Natural killer cell (primary cell): ENCODE measurements at regions not wholly inside any gene's neighbourhood (a gene's known extent, or its start where the extent isn't known, plus 50 kb on each side); places are given as distances from the start of the nearest gene placed in this dataset.

Experiments used
- ATAC-seq, 3 donors: fragments of 150-1000 bp in 2 of 3; fragments of 200-7000 bp in 1 of 3; cut with Tn5 transposase; 1 replicate in 1 of 3; 2 replicates in 2 of 3; pipeline ENCODE4 v1.10.0; 2021; ENCODE audit warnings: mild to moderate bottlenecking in 2 of 3, moderate library complexity in 2 of 3
- DNase-seq, 2 donors: peaks; one replicate each; pipeline versions ENCODE4 v3.0.0 to v3.0.0-alpha.2; 2013 to 2021; ENCODE audit warnings: mixed read lengths in 1 of 2
- H3K27ac ChIP-seq: one replicate; pipeline ENCODE4 v1.5.1; 2013; ENCODE audit warnings: mild to moderate bottlenecking, low read length
- H3K27me3 ChIP-seq: one replicate; pipeline ENCODE4 v1.6.1; 2013; ENCODE audit warnings: low read length; ENCODE audit not compliant: control insufficient read depth, insufficient read depth
- H3K36me3 ChIP-seq: one replicate; pipeline ENCODE4 v1.6.1; 2013; ENCODE audit warnings: low read length; ENCODE audit not compliant: control insufficient read depth, insufficient read depth
- H3K4me1 ChIP-seq: one replicate; pipeline ENCODE4 v1.6.1; 2013; ENCODE audit warnings: low read length; ENCODE audit not compliant: control insufficient read depth, insufficient read depth
- H3K4me3 ChIP-seq: one replicate; pipeline ENCODE4 v1.5.1; 2013; ENCODE audit warnings: low read length
- H3K9me3 ChIP-seq: one replicate; pipeline ENCODE4 v1.6.1; 2013; ENCODE audit warnings: low read length; ENCODE audit not compliant: control insufficient read depth, insufficient read depth
- H3K27ac Mint-ChIP-seq, 2 donors: one replicate each; pipeline ENCODE4 v1.8.0; 2022; ENCODE audit warnings: mild to moderate bottlenecking in 2 of 2, mixed read lengths in 2 of 2, moderate library complexity in 1 of 2
- H3K27me3 Mint-ChIP-seq, 2 donors: one replicate each; pipeline ENCODE4 v1.8.0; 2022; ENCODE audit warnings: low read depth in 2 of 2, mixed read lengths in 2 of 2
- H3K36me3 Mint-ChIP-seq: one replicate; pipeline ENCODE4 v1.8.0; 2022; ENCODE audit warnings: mixed read lengths
- H3K4me1 Mint-ChIP-seq, 2 donors: one replicate each; pipeline ENCODE4 v1.8.0; 2022; ENCODE audit warnings: mixed read lengths in 2 of 2
- H3K4me3 Mint-ChIP-seq: one replicate; pipeline ENCODE4 v1.8.0; 2022; ENCODE audit warnings: mild to moderate bottlenecking, moderate library complexity, mixed read lengths
- H3K9me3 Mint-ChIP-seq, 2 donors: one replicate each; pipeline ENCODE4 v1.8.0; 2022; ENCODE audit warnings: mixed read lengths in 2 of 2
- CTCF ChIP-seq: fragments of 200-600 bp; IDR thresholded peaks from one replicate; pipeline ENCODE4 v1.8.0; 2022; ENCODE audit warnings: antibody characterized with exemption
- WGBS: methylation state at CpG from one replicate; pipeline ENCODE4 v1.1.7; 2013; ENCODE audit warnings: missing lambda C conversion rate; ENCODE audit not compliant: insufficient coverage; 5-methylcytosine and 5-hydroxymethylcytosine counted together
- intact Hi-C: fragments of 100-400 bp; cut with micrococcal nuclease; formaldehyde crosslinking; loops from one replicate; pipeline ENCODE4 v1.14.2; 2022

GRCh38 chr7:153444641-153445040 is 607.6 kb upstream of the DPP6 start:
- H3K4me3 Mint-ChIP-seq = no peak overlapping the region
- ATAC-seq = no peak
- TF ChIP-seq CTCF = no peak

GRCh38 chr7:153445641-153446040 is 606.6 kb upstream of the DPP6 start:
- Histone ChIP-seq H3K27me3 (no peaks in the 10 kb centered on the region), H3K9me3 (no peaks in the 10 kb centered on the region), H3K4me3 (no peak overlapping the region), H3K36me3 (no peaks in the 10 kb centered on the region), H3K27ac (no peak overlapping the region), H3K4me1 (no peaks in the 10 kb centered on the region)
- Mint-ChIP-seq H3K9me3 (peaks cover 2 to 13% of the 10 kb centered on the region in 2 donors), H3K36me3 (no peaks in the 10 kb centered on the region), H3K4me3 (no peak overlapping the region), H3K27ac (no peak overlapping the region), H3K4me1 (no peaks in the 10 kb centered on the region), H3K27me3 (no peaks in the 10 kb centered on the region)
- DNase-seq = no peak
- no peak for ATAC-seq
- no peak for TF ChIP-seq CTCF
- intact Hi-C loops = no loop called here
- 91% methylated on average over 5 of the region's 5 CpGs for WGBS

More at GRCh38 chr7:153444641-153445040, 607.6 kb upstream of the DPP6 start:
- Mint-ChIP-seq H3K4me1 (no peaks in the 10 kb centered on the region), H3K27me3 (no peaks in the 10 kb centered on the region), H3K27ac (no peak overlapping the region), H3K36me3 (no peaks in the 10 kb centered on the region), H3K9me3 (peaks cover 0 to 11% of the 10 kb centered on the region in 2 donors)
- intact Hi-C loops = no loop called here
- Histone ChIP-seq H3K36me3 (no peaks in the 10 kb centered on the region), H3K4me1 (no peaks in the 10 kb centered on the region), H3K9me3 (peaks cover 7% of the 10 kb centered on the region), H3K27me3 (no peaks in the 10 kb centered on the region), H3K4me3 (no peak overlapping the region), H3K27ac (no peak overlapping the region)
- WGBS = 84% methylated on average over 8 of the region's 8 CpGs
- DNase-seq = no peak

GRCh38 chr7:153446490-153446889 is 605.7 kb upstream of the DPP6 start:
- ATAC-seq = no peak
- DNase-seq = no peak
- Histone ChIP-seq H3K9me3 (no peaks in the 10 kb centered on the region), H3K36me3 (no peaks in the 10 kb centered on the region), H3K4me1 (no peaks in the 10 kb centered on the region), H3K27ac (no peak overlapping the region), H3K4me3 (no peak overlapping the region), H3K27me3 (no peaks in the 10 kb centered on the region)
- Mint-ChIP-seq H3K4me1 (no peaks in the 10 kb centered on the region), H3K27ac (no peak overlapping the region), H3K27me3 (no peaks in the 10 kb centered on the region), H3K4me3 (no peak overlapping the region), H3K36me3 (no peaks in the 10 kb centered on the region), H3K9me3 (peaks cover 6 to 15% of the 10 kb centered on the region in 2 donors)
- intact Hi-C loops = no loop called here
- no peak for TF ChIP-seq CTCF
- 56% methylated on average over 2 of the region's 2 CpGs for WGBS

- H3K27me3 ChIP-seq = no peaks in the 10 kb centered on the region
- Mint-ChIP-seq H3K9me3 (peaks cover 10 to 14% of the 10 kb centered on the region in 2 donors), H3K4me3 (no peak overlapping the region), H3K27me3 (no peaks in the 10 kb centered on the region), H3K4me1 (no peaks in the 10 kb centered on the region), H3K27ac (no peak overlapping the region), H3K36me3 (no peaks in the 10 kb centered on the region)
- 52% methylated on average over 4 of the region's 5 CpGs for WGBS
- no peak for DNase-seq
- H3K4me3 ChIP-seq = no peak overlapping the region
- intact Hi-C loops = no loop called here
- no peak for TF ChIP-seq CTCF
- no peaks in the 10 kb centered on the region for H3K4me1 ChIP-seq
- H3K36me3 ChIP-seq = no peaks in the 10 kb centered on the region
- H3K9me3 ChIP-seq = no peaks in the 10 kb centered on the region
- ATAC-seq = no peak
- H3K27ac ChIP-seq = no peak overlapping the region
These were observed 605.2 kb upstream of the DPP6 start for GRCh38 chr7:153447011-153447410.
